BLaER1 treated with 17β-estradiol and CSF1 and Interleukin-3, amounts not matched to agents 10 nM and 100 nM (cell line): ENCODE measurements at regions not wholly inside any gene's neighbourhood (a gene's known extent, or its start where the extent isn't known, plus 50 kb on each side); places are given as distances from the start of the nearest gene placed in this dataset.

Experiments used
- H3K27ac ChIP-seq, 11 experiments: shearing (Covaris generic); formaldehyde crosslinking; 2 replicates each; pipeline ENCODE4 v1.8.1; 2022
- H3K27me3 ChIP-seq, 11 experiments: shearing (Covaris generic); formaldehyde crosslinking; 2 replicates each; pipeline ENCODE4 v1.8.1; 2022
- H3K36me3 ChIP-seq, 11 experiments: shearing (Covaris generic); formaldehyde crosslinking; 2 replicates each; pipeline ENCODE4 v1.8.1; 2022
- H3K4me1 ChIP-seq, 10 experiments: shearing (Covaris generic); formaldehyde crosslinking; 2 replicates each; pipeline ENCODE4 v1.8.1; 2022
- H3K4me2 ChIP-seq, 11 experiments: shearing (Covaris generic); formaldehyde crosslinking; 2 replicates each; pipeline ENCODE4 v1.8.1; 2022
- H3K4me3 ChIP-seq, 10 experiments: shearing (Covaris generic); formaldehyde crosslinking; 2 replicates each; pipeline ENCODE4 v1.8.1; 2022
- H3K9ac ChIP-seq, 11 experiments: shearing (Covaris generic); formaldehyde crosslinking; 2 replicates each; pipeline ENCODE4 v1.8.1; 2022
- H3K9me3 ChIP-seq, 11 experiments: shearing (Covaris generic); formaldehyde crosslinking; replicated peaks in 1 of 11; 2 replicates each; pipeline ENCODE4 v1.8.1; 2022
- H4K20me1 ChIP-seq, 11 experiments: shearing (Covaris generic); formaldehyde crosslinking; 2 replicates each; pipeline ENCODE4 v1.8.1; 2022
- Cebpa-rat ChIP-seq, 11 experiments: shearing (Covaris generic); IDR thresholded peaks; 2 replicates each; pipeline ENCODE4 v1.8.1; 2022

DNA sequence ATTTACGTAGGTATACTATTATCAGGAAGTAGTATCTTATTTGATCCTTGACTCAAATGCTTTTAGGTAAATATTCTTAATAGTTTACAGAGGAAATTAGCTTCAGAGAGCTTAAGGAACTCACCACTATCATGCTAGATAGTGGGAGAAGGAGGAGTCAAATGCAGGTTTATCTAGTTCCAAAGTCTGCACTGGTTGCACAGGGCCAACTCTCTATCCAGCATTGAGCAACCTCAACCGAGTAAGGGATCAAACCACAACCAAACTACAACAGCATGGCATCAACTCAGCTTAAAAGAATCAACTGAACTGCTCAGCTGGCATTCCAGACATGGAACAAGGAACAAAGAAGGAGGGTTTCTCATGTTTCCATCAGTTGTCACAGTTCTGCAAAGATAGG is 306.0 kb downstream of the MAF start:
- Histone ChIP-seq H3K4me1 (peaks cover 0 to 53% (median 11%) of the 10 kb centered on the region in 10 experiments; a peak in 11 of 20 replicates), H3K9ac (no peak overlapping the region), H3K27me3 (no peaks in the 10 kb centered on the region), H3K9me3 (no peaks in the 10 kb centered on the region), H3K4me2 (peak overlapping the region in 5 of 11 experiments; percentile 51 to 78 (median 63); a peak in 9 of 22 replicates), H3K27ac (no peak overlapping the region), H4K20me1 (no peaks in the 10 kb centered on the region), H3K4me3 (no peak overlapping the region), H3K36me3 (no peaks in the 10 kb centered on the region)
- TF ChIP-seq Cebpa-rat (IDR thresholded peaks at IDR 0.05), result no peak

GRCh38 chr16:79293836-79294460 is 306.6 kb downstream of the MAF start:
- H3K4me3 ChIP-seq, result no peak overlapping the region
- peak overlapping the region in 6 of 11 experiments; percentile 18 to 78 (median 60); a peak in 11 of 22 replicates for H3K4me2 ChIP-seq
- H3K9ac ChIP-seq, result no peak overlapping the region
- H3K27me3 ChIP-seq, result no peaks in the 10 kb centered on the region
- TF ChIP-seq Cebpa-rat (IDR thresholded peaks at IDR 0.05), result no peak; a peak in 1 of 22 replicates
- H4K20me1 ChIP-seq, result no peaks in the 10 kb centered on the region
- H3K4me1 ChIP-seq, result peaks cover 0 to 53% (median 8%) of the 10 kb centered on the region in 10 experiments; a peak in 10 of 20 replicates
- no peaks in the 10 kb centered on the region for H3K36me3 ChIP-seq
- H3K9me3 ChIP-seq, result no peaks in the 10 kb centered on the region; a peak in 1 of 22 replicates
- H3K27ac ChIP-seq, result no peak overlapping the region

DNA sequence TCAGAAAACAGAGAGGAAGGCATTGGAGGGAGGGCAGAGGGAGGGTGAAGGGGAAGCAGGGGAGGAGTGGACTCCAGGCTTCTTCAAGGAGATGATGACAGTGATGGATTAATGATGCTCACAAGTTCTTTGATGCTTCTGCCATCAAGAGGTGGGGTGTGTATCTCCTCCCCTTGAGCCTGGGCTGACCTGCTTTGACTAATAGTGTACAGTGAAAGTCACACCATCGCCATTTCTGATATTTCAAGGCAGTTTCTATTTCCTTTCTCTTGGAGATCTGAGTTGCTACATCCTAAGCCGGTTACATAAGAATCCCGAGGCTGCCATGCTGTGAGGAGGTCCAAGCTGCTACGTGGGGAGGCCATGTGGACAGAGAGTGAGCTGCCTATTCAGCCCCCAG is 312.5 kb downstream of the MAF start:
- Histone ChIP-seq H3K27me3 (no peaks in the 10 kb centered on the region), H4K20me1 (no peaks in the 10 kb centered on the region), H3K4me2 (peak overlapping the region; percentile 66 to 89 (median 79); a peak in 21 of 22 replicates), H3K9me3 (no peaks in the 10 kb centered on the region; a peak in 1 of 22 replicates), H3K9ac (no peak overlapping the region), H3K27ac (peak overlapping the region in 5 of 11 experiments; percentile 42 to 68 (median 48); a peak in 4 of 22 replicates), H3K4me1 (peaks cover 36 to 58% (median 43%) of the 10 kb centered on the region in 10 experiments), H3K36me3 (no peaks in the 10 kb centered on the region), H3K4me3 (no peak overlapping the region)
- no peak for TF ChIP-seq Cebpa-rat (IDR thresholded peaks at IDR 0.05)

GRCh38 chr16:79287424-79287917 is 313.1 kb downstream of the MAF start:
- Histone ChIP-seq H3K9ac (peak overlapping the region in 3 of 11 experiments; percentile 22 to 35 (median 26); a peak in 2 of 22 replicates), H3K36me3 (no peaks in the 10 kb centered on the region), H3K4me3 (peak overlapping the region in 2 of 10 experiments; percentile 6 to 22; a peak in 1 of 20 replicates), H3K27ac (peak overlapping the region in 9 of 11 experiments; percentile 14 to 68 (median 48); a peak in 15 of 22 replicates), H3K27me3 (no peaks in the 10 kb centered on the region), H4K20me1 (no peaks in the 10 kb centered on the region), H3K4me1 (peaks cover 36 to 52% (median 44%) of the 10 kb centered on the region in 10 experiments), H3K9me3 (no peaks in the 10 kb centered on the region; a peak in 1 of 22 replicates), H3K4me2 (peak overlapping the region; percentile 66 to 89 (median 79))
- no peak for TF ChIP-seq Cebpa-rat (IDR thresholded peaks at IDR 0.05)

- peaks cover 36 to 52% (median 44%) of the 10 kb centered on the region in 10 experiments for H3K4me1 ChIP-seq
- peak overlapping the region; percentile 66 to 89 (median 79) for H3K4me2 ChIP-seq
- H4K20me1 ChIP-seq, result no peaks in the 10 kb centered on the region
- no peaks in the 10 kb centered on the region for H3K27me3 ChIP-seq
- H3K36me3 ChIP-seq, result no peaks in the 10 kb centered on the region
- H3K9me3 ChIP-seq, result no peaks in the 10 kb centered on the region; a peak in 1 of 22 replicates
- H3K27ac ChIP-seq, result peak overlapping the region in 9 of 11 experiments; percentile 14 to 68 (median 48); a peak in 17 of 22 replicates
- H3K9ac ChIP-seq, result peak overlapping the region in 3 of 11 experiments; percentile 22 to 35 (median 26); a peak in 3 of 22 replicates
- peak in 6 of 11 experiments; percentile 34 to 79 (median 56); a peak in 9 of 22 replicates for TF ChIP-seq Cebpa-rat (IDR thresholded peaks at IDR 0.05)
- peak overlapping the region in 2 of 10 experiments; percentile 6 to 22; a peak in 1 of 20 replicates for H3K4me3 ChIP-seq
Measured at GRCh38 chr16:79286646-79287423, 313.7 kb downstream of the MAF start.

GRCh38 chr16:79284766-79285165 is 315.8 kb downstream of the MAF start:
- no peaks in the 10 kb centered on the region; a peak in 1 of 22 replicates for H3K27me3 ChIP-seq
- peaks cover 36 to 52% (median 44%) of the 10 kb centered on the region in 10 experiments for H3K4me1 ChIP-seq
- no peak overlapping the region for H3K4me3 ChIP-seq
- H3K27ac ChIP-seq, result no peak overlapping the region
- H3K4me2 ChIP-seq, result peak overlapping the region; percentile 5 to 84 (median 48); a peak in 18 of 22 replicates
- no peak for TF ChIP-seq Cebpa-rat (IDR thresholded peaks at IDR 0.05)
- H3K9ac ChIP-seq, result no peak overlapping the region
- no peaks in the 10 kb centered on the region for H3K36me3 ChIP-seq
- no peaks in the 10 kb centered on the region; a peak in 1 of 22 replicates for H3K9me3 ChIP-seq
- no peaks in the 10 kb centered on the region for H4K20me1 ChIP-seq

DNA sequence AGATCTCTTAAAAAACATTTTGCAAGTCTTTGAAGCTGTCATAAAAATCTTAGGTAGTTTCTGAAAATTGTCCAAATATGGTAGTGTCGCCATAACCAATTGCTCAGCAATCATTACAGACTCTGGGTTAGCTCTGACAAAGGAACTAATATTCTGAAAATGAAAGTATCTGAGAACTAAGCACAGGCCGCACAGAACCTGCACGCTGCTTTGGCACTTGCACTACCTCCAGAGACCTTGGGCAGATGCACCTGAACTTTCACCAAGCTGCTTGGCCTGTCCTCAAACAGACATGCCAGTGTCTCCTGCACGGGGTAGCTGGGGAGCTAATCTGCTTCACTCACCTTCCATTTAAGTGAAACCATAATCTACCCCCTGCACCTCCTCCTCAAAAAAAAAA is 317.0 kb downstream of the MAF start:
- no peaks in the 10 kb centered on the region; a peak in 1 of 22 replicates for H3K27me3 ChIP-seq
- no peaks in the 10 kb centered on the region for H3K36me3 ChIP-seq
- H3K27ac ChIP-seq, result no peak overlapping the region
- H3K9me3 ChIP-seq, result no peaks in the 10 kb centered on the region
- H3K4me2 ChIP-seq, result peak overlapping the region in 3 of 11 experiments; percentile 66 to 84 (median 81); a peak in 4 of 22 replicates
- no peaks in the 10 kb centered on the region for H4K20me1 ChIP-seq
- H3K4me1 ChIP-seq, result peaks cover 37 to 63% (median 44%) of the 10 kb centered on the region in 10 experiments
- H3K9ac ChIP-seq, result no peak overlapping the region
- no peak for TF ChIP-seq Cebpa-rat (IDR thresholded peaks at IDR 0.05)
- H3K4me3 ChIP-seq, result no peak overlapping the region

- H3K4me2 ChIP-seq, result peak overlapping the region in 3 of 11 experiments; percentile 0 to 16 (median 2); a peak in 2 of 22 replicates
- H3K4me3 ChIP-seq, result no peak overlapping the region
- no peaks in the 10 kb centered on the region for H3K9me3 ChIP-seq
- no peak for TF ChIP-seq Cebpa-rat (IDR thresholded peaks at IDR 0.05)
- H3K27ac ChIP-seq, result no peak overlapping the region
- H3K36me3 ChIP-seq, result no peaks in the 10 kb centered on the region
- peaks cover 33 to 63% (median 38%) of the 10 kb centered on the region in 10 experiments for H3K4me1 ChIP-seq
- no peaks in the 10 kb centered on the region for H4K20me1 ChIP-seq
- no peaks in the 10 kb centered on the region; a peak in 1 of 22 replicates for H3K27me3 ChIP-seq
- H3K9ac ChIP-seq, result no peak overlapping the region
Measured at GRCh38 chr16:79282806-79283205, 317.7 kb downstream of the MAF start.
